Nucleus accumbens (tissue), 56 donors: ENCODE measurements at regions not wholly inside any gene's neighbourhood (a gene's known extent, or its start where the extent isn't known, plus 50 kb on each side); places are given as distances from the start of the nearest gene placed in this dataset.

Source experiments
- DNase-seq, 56 donors: peaks; one replicate each; lab custom pipeline; 2025; lab: John Stamatoyannopoulos, UW

GRCh38 chr1:103854279-103854678, 104.6 kb downstream of the AMY1C start:
- no peak for DNase-seq

- no peak for DNase-seq
Measured at GRCh38 chr1:103859721-103860120, 110.0 kb downstream of the AMY1C start.

- no peak for DNase-seq
Measured at GRCh38 chr1:103898576-103899345, 149.1 kb downstream of the AMY1C start.

- no peak for DNase-seq
Measured at GRCh38 chr1:103900005-103900404, 150.3 kb downstream of the AMY1C start.

- DNase-seq: no peak
Measured at GRCh38 chr1:103901072-103901471, 151.4 kb downstream of the AMY1C start.

GRCh38 chr1:103905363-103905762, 155.7 kb downstream of the AMY1C start:
- DNase-seq: no peak

- no peak for DNase-seq
Measured at GRCh38 chr1:103911450-103911849, 161.8 kb downstream of the AMY1C start.

- no peak for DNase-seq
Measured at GRCh38 chr1:103917795-103918194, 168.1 kb downstream of the AMY1C start.

GRCh38 chr1:103931891-103932290, 182.2 kb downstream of the AMY1C start:
- no peak for DNase-seq

- no peak for DNase-seq
Measured at GRCh38 chr1:103937763-103938357, 188.2 kb downstream of the AMY1C start.

GRCh38 chr1:103941086-103941485, 191.4 kb downstream of the AMY1C start:
- DNase-seq: no peak

GRCh38 chr1:103942029-103942428, 192.3 kb downstream of the AMY1C start:
- no peak for DNase-seq

- DNase-seq: no peak
Measured at GRCh38 chr1:103945774-103946173, 196.1 kb downstream of the AMY1C start.

- DNase-seq: no peak
Measured at GRCh38 chr1:103948526-103948925, 198.8 kb downstream of the AMY1C start.

- DNase-seq: no peak
Measured at GRCh38 chr1:103949779-103950178, 200.1 kb downstream of the AMY1C start.

- no peak for DNase-seq
Measured at GRCh38 chr1:103953386-103953785, 203.7 kb downstream of the AMY1C start.

GRCh38 chr1:103958699-103959098, 209.0 kb downstream of the AMY1C start:
- DNase-seq: no peak

GRCh38 chr1:103959565-103959964, 209.9 kb downstream of the AMY1C start:
- no peak for DNase-seq

GRCh38 chr1:103960045-103960444, 210.3 kb downstream of the AMY1C start:
- no peak for DNase-seq

- DNase-seq: no peak
Measured at GRCh38 chr1:103960710-103961109, 211.0 kb downstream of the AMY1C start.

- no peak for DNase-seq
Measured at GRCh38 chr1:103986792-103987191, 237.1 kb downstream of the AMY1C start.

- no peak for DNase-seq
Measured at GRCh38 chr1:103997631-103998030, 247.9 kb downstream of the AMY1C start.
